Calu3 (cell line): ENCODE measurements at regions not wholly inside any gene's neighbourhood (a gene's known extent, or its start where the extent isn't known, plus 50 kb on each side); places are given as distances from the start of the nearest gene placed in this dataset.

Source experiments
- BruUV-seq: library from RNA; stranded (reverse); fragments of 400-500 nt; replicated peaks from 2 replicates; lab custom pipeline; 2021; lab: Mats Ljungman, UMichigan
- CTCF ChIA-PET: fragments of 300-600 bp; sonication (Branson Sonifier 250); formaldehyde crosslinking; loops from one replicate; lab custom pipeline; 2022; ENCODE audit warnings: antibody characterized with exemption; lab: Charles Lee
- DNase-seq: peaks from one replicate; pipeline ENCODE4 v3.0.0; 2022
- H3K27ac Mint-ChIP-seq: one replicate; pipeline ENCODE4 v1.8.0; 2022; ENCODE audit warnings: mixed read lengths; ENCODE audit not compliant: unreplicated experiment
- H3K27me3 Mint-ChIP-seq: one replicate; pipeline ENCODE4 v1.8.0; 2022; ENCODE audit warnings: mixed read lengths; ENCODE audit not compliant: unreplicated experiment
- H3K36me3 Mint-ChIP-seq: one replicate; pipeline ENCODE4 v1.8.0; 2022; ENCODE audit warnings: mild to moderate bottlenecking, moderate library complexity, mixed read lengths; ENCODE audit not compliant: insufficient read depth, unreplicated experiment
- H3K4me1 Mint-ChIP-seq: one replicate; pipeline ENCODE4 v1.8.0; 2022; ENCODE audit warnings: mild to moderate bottlenecking, low read depth, mixed read lengths; ENCODE audit not compliant: unreplicated experiment
- H3K4me3 Mint-ChIP-seq: one replicate; pipeline ENCODE4 v1.8.0; 2022; ENCODE audit warnings: mild to moderate bottlenecking, low read depth, moderate library complexity, mixed read lengths; ENCODE audit not compliant: unreplicated experiment
- H3K9me3 Mint-ChIP-seq: one replicate; pipeline ENCODE4 v1.8.0; 2022; ENCODE audit warnings: low read depth, mixed read lengths; ENCODE audit not compliant: unreplicated experiment
- intact Hi-C: fragments of 100-400 bp; cut with micrococcal nuclease; formaldehyde crosslinking; loops from one replicate; pipeline ENCODE4 v1.10.0; 2022; ENCODE audit not compliant: unreplicated experiment
- TF ChIP-seq, protein P1 (sequence below): fragments of 200-600 bp; IDR thresholded peaks from one replicate; pipeline ENCODE4 v1.8.0; 2022; ENCODE audit warnings: antibody characterized with exemption; ENCODE audit not compliant: unreplicated experiment

DNA sequence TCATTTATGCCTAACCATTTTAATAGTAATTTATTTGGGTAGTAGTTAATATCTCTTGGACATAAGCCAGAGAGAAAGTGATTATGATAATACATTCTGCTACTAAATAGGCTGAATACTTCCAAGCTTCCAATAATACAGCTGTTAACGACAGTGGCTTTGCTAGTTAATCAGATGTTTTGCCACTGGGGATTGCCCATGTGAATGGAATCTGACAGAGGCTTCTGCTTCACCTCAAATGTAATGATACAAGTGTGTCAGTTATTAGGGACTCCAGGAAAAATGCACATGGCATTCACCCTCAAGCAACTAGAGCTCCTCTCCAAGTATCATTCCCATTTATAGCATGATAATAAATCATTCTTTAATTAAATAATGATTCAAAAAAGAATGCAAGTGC, 185.0 kb upstream of the TMEFF2 start:
- Mint-ChIP-seq H3K27me3 (no peaks in the 10 kb centered on the region), H3K27ac (no peak overlapping the region), H3K9me3 (no peaks in the 10 kb centered on the region), H3K4me1 (no peaks in the 10 kb centered on the region), H3K4me3 (no peak overlapping the region), H3K36me3 (no peaks in the 10 kb centered on the region)
- CTCF ChIA-PET: no interaction called here
- no peak for DNase-seq
- TF ChIP-seq, protein P1, sequence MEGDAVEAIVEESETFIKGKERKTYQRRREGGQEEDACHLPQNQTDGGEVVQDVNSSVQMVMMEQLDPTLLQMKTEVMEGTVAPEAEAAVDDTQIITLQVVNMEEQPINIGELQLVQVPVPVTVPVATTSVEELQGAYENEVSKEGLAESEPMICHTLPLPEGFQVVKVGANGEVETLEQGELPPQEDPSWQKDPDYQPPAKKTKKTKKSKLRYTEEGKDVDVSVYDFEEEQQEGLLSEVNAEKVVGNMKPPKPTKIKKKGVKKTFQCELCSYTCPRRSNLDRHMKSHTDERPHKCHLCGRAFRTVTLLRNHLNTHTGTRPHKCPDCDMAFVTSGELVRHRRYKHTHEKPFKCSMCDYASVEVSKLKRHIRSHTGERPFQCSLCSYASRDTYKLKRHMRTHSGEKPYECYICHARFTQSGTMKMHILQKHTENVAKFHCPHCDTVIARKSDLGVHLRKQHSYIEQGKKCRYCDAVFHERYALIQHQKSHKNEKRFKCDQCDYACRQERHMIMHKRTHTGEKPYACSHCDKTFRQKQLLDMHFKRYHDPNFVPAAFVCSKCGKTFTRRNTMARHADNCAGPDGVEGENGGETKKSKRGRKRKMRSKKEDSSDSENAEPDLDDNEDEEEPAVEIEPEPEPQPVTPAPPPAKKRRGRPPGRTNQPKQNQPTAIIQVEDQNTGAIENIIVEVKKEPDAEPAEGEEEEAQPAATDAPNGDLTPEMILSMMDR: no peak
- BruUV-seq: no TSS peak
- intact Hi-C loops: no loop called here

DNA sequence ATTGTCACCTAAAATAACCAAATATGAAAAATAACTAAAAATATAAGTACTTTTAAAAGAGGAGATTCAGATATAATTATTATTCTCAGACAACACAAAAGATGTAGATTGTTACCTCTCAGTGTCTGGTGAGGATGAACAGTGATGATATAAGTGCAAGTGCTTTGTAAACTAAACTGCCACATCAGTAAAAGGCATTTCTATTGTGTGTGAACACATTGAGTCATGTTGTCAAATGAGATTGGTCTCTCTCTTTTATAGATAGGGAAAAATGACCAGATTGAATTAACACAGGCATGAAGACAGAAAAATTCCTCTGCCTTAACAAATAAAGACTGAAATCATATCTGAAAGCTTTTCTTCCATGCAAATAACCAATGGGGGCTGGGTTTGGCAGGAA, 182.4 kb upstream of the TMEFF2 start:
- Mint-ChIP-seq H3K9me3 (no peaks in the 10 kb centered on the region), H3K27ac (no peak overlapping the region), H3K27me3 (no peaks in the 10 kb centered on the region), H3K36me3 (no peaks in the 10 kb centered on the region), H3K4me3 (no peak overlapping the region), H3K4me1 (no peaks in the 10 kb centered on the region)
- no peak for DNase-seq
- no TSS peak for BruUV-seq
- CTCF ChIA-PET: no interaction called here
- TF ChIP-seq, protein P1: no peak
- intact Hi-C loops: no loop called here

DNA sequence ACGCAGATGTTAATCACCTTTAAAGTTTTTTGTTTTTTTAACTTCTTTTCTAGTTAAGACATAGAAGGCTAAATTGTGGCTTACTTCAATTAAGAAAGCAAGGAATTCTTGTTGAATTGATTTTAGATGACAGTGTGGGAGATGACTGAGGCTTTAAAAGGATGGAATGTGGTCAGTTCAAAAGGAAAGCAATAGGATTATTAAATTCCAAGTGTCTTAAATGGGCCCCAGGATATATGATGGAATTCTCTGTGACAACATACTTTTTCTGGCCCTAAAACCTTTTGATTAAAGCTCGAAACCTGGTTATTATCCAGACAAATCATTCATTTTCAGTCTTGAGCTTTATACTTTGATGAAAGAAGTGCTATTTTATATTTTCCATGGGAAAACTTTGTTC, 179.0 kb upstream of the TMEFF2 start:
- H3K4me3 Mint-ChIP-seq: no peak overlapping the region
- DNase-seq: no peak
- CTCF ChIA-PET: no interaction called here
- H3K27ac Mint-ChIP-seq: no peak overlapping the region
- intact Hi-C loops: no loop called here
- H3K4me1 Mint-ChIP-seq: no peaks in the 10 kb centered on the region
- H3K27me3 Mint-ChIP-seq: no peaks in the 10 kb centered on the region
- TF ChIP-seq, protein P1: no peak
- no peaks in the 10 kb centered on the region for H3K9me3 Mint-ChIP-seq
- H3K36me3 Mint-ChIP-seq: no peaks in the 10 kb centered on the region
- BruUV-seq: no TSS peak

DNA sequence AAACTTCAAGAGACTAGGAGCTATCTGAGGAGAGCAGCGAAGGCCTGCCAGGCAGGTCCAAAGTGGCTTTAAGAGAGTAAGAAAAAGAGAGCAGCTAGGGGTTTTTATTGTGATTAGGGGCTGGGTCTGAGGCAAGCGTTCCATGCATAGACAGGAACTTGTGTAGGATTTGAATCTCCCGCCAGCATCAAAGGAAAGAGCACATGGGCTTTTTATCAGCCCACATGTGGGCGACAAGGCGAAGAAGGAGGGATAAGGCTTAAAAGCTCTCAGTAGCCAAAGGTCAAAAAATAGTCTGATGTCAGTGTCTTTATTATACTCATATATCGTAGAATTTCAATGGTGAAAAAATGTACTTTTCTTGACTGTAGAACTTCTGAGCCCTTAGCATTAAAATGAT, 178.5 kb upstream of the TMEFF2 start:
- H3K27me3 Mint-ChIP-seq: no peaks in the 10 kb centered on the region
- intact Hi-C loops: no loop called here
- CTCF ChIA-PET: no interaction called here
- H3K27ac Mint-ChIP-seq: no peak overlapping the region
- no peaks in the 10 kb centered on the region for H3K36me3 Mint-ChIP-seq
- H3K4me3 Mint-ChIP-seq: no peak overlapping the region
- no peaks in the 10 kb centered on the region for H3K4me1 Mint-ChIP-seq
- no TSS peak for BruUV-seq
- no peaks in the 10 kb centered on the region for H3K9me3 Mint-ChIP-seq
- TF ChIP-seq, protein P1: no peak
- no peak for DNase-seq
